Left kidney (tissue), 1 donor: ENCODE measurements at regions not wholly inside any gene's neighbourhood (a gene's known extent, or its start where the extent isn't known, plus 50 kb on each side); places are given as distances from the start of the nearest gene placed in this dataset.

Source experiments
- DNase-seq: peaks from one replicate; pipeline ENCODE4 v3.0.0-alpha.2; 2013

GRCh38 chr9:30713243-30713642 is 1671.2 kb upstream of the ACO1 start:
- DNase-seq: no peak

GRCh38 chr9:30714389-30714788 is 1670.1 kb upstream of the ACO1 start:
- no peak for DNase-seq

GRCh38 chr9:30718483-30718882 is 1666.0 kb upstream of the ACO1 start:
- DNase-seq: no peak

GRCh38 chr9:30722065-30722464 is 1662.4 kb upstream of the ACO1 start:
- DNase-seq: peak; percentile 45

- no peak for DNase-seq
Measured at GRCh38 chr9:30723656-30724055, 1660.8 kb upstream of the ACO1 start.

- DNase-seq: no peak
Measured at GRCh38 chr9:30732060-30732459, 1652.4 kb upstream of the ACO1 start.

- DNase-seq: no peak
Measured at GRCh38 chr9:30744871-30745270, 1639.6 kb upstream of the ACO1 start.

- no peak for DNase-seq
Measured at GRCh38 chr9:30746589-30746988, 1637.9 kb upstream of the ACO1 start.

- no peak for DNase-seq
Measured at GRCh38 chr9:30757723-30758122, 1626.7 kb upstream of the ACO1 start.

- DNase-seq: no peak
Measured at GRCh38 chr9:30758726-30759446, 1625.6 kb upstream of the ACO1 start.

GRCh38 chr9:30765318-30765717 is 1619.1 kb upstream of the ACO1 start:
- DNase-seq: no peak

GRCh38 chr9:30771163-30771708 is 1613.2 kb upstream of the ACO1 start:
- DNase-seq: no peak

- no peak for DNase-seq
Measured at GRCh38 chr9:30771760-30772159, 1612.7 kb upstream of the ACO1 start.

- no peak for DNase-seq
Measured at GRCh38 chr9:30773427-30773826, 1611.0 kb upstream of the ACO1 start.

GRCh38 chr9:30774326-30774725 is 1610.1 kb upstream of the ACO1 start:
- DNase-seq: no peak

GRCh38 chr9:30775236-30775635 is 1609.2 kb upstream of the ACO1 start:
- no peak for DNase-seq

GRCh38 chr9:30796764-30797163 is 1587.7 kb upstream of the ACO1 start:
- no peak for DNase-seq

GRCh38 chr9:30799527-30800101 is 1584.8 kb upstream of the ACO1 start:
- DNase-seq: no peak

GRCh38 chr9:30800421-30800820 is 1584.0 kb upstream of the ACO1 start:
- DNase-seq: no peak

- DNase-seq: no peak
Measured at GRCh38 chr9:30812821-30813220, 1571.6 kb upstream of the ACO1 start.

GRCh38 chr9:30815585-30815984 is 1568.9 kb upstream of the ACO1 start:
- no peak for DNase-seq

GRCh38 chr9:30845136-30845535 is 1539.3 kb upstream of the ACO1 start:
- DNase-seq: no peak

GRCh38 chr9:30846651-30847050 is 1537.8 kb upstream of the ACO1 start:
- no peak for DNase-seq

- no peak for DNase-seq
Measured at GRCh38 chr9:30851600-30851999, 1532.8 kb upstream of the ACO1 start.
